HG03558 (cell line): ENCODE measurements at regions not wholly inside any gene's neighbourhood (a gene's known extent, or its start where the extent isn't known, plus 50 kb on each side); places are given as distances from the start of the nearest gene placed in this dataset.
"Not testable (repeated sequence)": the region's sequence is repeated elsewhere in the genome, so short reads cannot be mapped to it uniquely, and the experiment has no call there.

ENCODE experiments used
- ATAC-seq: cut with Tn5 transposase; IDR thresholded peaks from one replicate; pipeline ENCODE4 v1.9.1; 2021; ENCODE audit warnings: moderate number of reproducible peaks; ENCODE audit not compliant: unreplicated experiment; ENCODE audit errors: extremely low read depth

- ATAC-seq = no peak
These were observed 213.2 kb upstream of the ECI2 start for GRCh38 chr6:4348462-4349112.

- ATAC-seq = no peak
These were observed 212.5 kb upstream of the ECI2 start for GRCh38 chr6:4347877-4348276.

GRCh38 chr6:4346659-4347333 is 211.4 kb upstream of the ECI2 start:
- no peak for ATAC-seq

GRCh38 chr6:4345543-4345942 is 210.2 kb upstream of the ECI2 start:
- no peak for ATAC-seq

- no peak for ATAC-seq
These were observed 209.0 kb upstream of the ECI2 start for GRCh38 chr6:4344317-4344899.

GRCh38 chr6:4342407-4343137 is 207.2 kb upstream of the ECI2 start:
- ATAC-seq = no peak

GRCh38 chr6:4341078-4341797 is 205.9 kb upstream of the ECI2 start:
- ATAC-seq = no peak

- no peak for ATAC-seq
These were observed 205.2 kb upstream of the ECI2 start for GRCh38 chr6:4340544-4340943.

- no peak for ATAC-seq
These were observed 203.5 kb upstream of the ECI2 start for GRCh38 chr6:4338884-4339283.

GRCh38 chr6:4336778-4337442 is 201.5 kb upstream of the ECI2 start:
- no peak for ATAC-seq

- no peak for ATAC-seq
These were observed 200.7 kb upstream of the ECI2 start for GRCh38 chr6:4336084-4336483.

GRCh38 chr6:4334158-4334740 is 198.9 kb upstream of the ECI2 start:
- not testable (repeated sequence) for ATAC-seq

GRCh38 chr6:4327841-4328240 is 192.5 kb upstream of the ECI2 start:
- no peak for ATAC-seq

GRCh38 chr6:4324746-4325145 is 189.4 kb upstream of the ECI2 start:
- no peak for ATAC-seq

GRCh38 chr6:4323322-4323721 is 187.9 kb upstream of the ECI2 start:
- ATAC-seq = no peak

- no peak for ATAC-seq
These were observed 187.5 kb upstream of the ECI2 start for GRCh38 chr6:4322846-4323309.

GRCh38 chr6:4322134-4322845 is 186.9 kb upstream of the ECI2 start:
- no peak for ATAC-seq

- ATAC-seq = no peak
These were observed 185.5 kb upstream of the ECI2 start for GRCh38 chr6:4320860-4321259.
